ENCODE measurements at regions not wholly inside any gene's neighbourhood (a gene's known extent, or its start where the extent isn't known, plus 50 kb on each side); places are given as distances from the start of the nearest gene placed in this dataset.
"Not testable (repeated sequence)": the region's sequence is repeated elsewhere in the genome, so short reads cannot be mapped to it uniquely, and the experiment has no call there.

GRCh38 chr7:56697058-56697457, 435.2 kb downstream of the ZNF479 start:
- not testable (repeated sequence) for DNase-seq

- DNase-seq, result no peak
Measured at GRCh38 chr7:56686276-56686859, 445.9 kb downstream of the ZNF479 start.

- DNase-seq, result no peak
Measured at GRCh38 chr7:56639173-56639746, 493.0 kb downstream of the ZNF479 start.

- no peak for DNase-seq
Measured at GRCh38 chr7:56609852-56610355, 493.7 kb upstream of the NUPR2 start.

- DNase-seq, result no peak
Measured at GRCh38 chr7:56605146-56605545, 488.9 kb upstream of the NUPR2 start.

- DNase-seq, result no peak
Measured at GRCh38 chr7:56578612-56579011, 462.4 kb upstream of the NUPR2 start.

GRCh38 chr7:56570968-56571367, 454.8 kb upstream of the NUPR2 start:
- no peak for DNase-seq

GRCh38 chr7:56538541-56539429, 422.6 kb upstream of the NUPR2 start:
- no peak for DNase-seq

- DNase-seq, result no peak
Measured at GRCh38 chr7:56537952-56538351, 421.7 kb upstream of the NUPR2 start.

GRCh38 chr7:56537477-56537876, 421.3 kb upstream of the NUPR2 start:
- no peak for DNase-seq

GRCh38 chr7:56495165-56495564, 378.9 kb upstream of the NUPR2 start:
- no peak for DNase-seq

GRCh38 chr7:56493704-56494450, 377.7 kb upstream of the NUPR2 start:
- DNase-seq, result no peak

GRCh38 chr7:56493196-56493595, 377.0 kb upstream of the NUPR2 start:
- no peak for DNase-seq

- DNase-seq, result no peak
Measured at GRCh38 chr7:56491636-56492425, 375.6 kb upstream of the NUPR2 start.

- DNase-seq, result no peak
Measured at GRCh38 chr7:56483861-56484550, 367.8 kb upstream of the NUPR2 start.

GRCh38 chr7:56483153-56483552, 366.9 kb upstream of the NUPR2 start:
- DNase-seq, result no peak

- no peak for DNase-seq
Measured at GRCh38 chr7:56479748-56480147, 363.5 kb upstream of the NUPR2 start.

- no peak for DNase-seq
Measured at GRCh38 chr7:56479136-56479535, 362.9 kb upstream of the NUPR2 start.

- no peak for DNase-seq
Measured at GRCh38 chr7:56474271-56474670, 358.1 kb upstream of the NUPR2 start.

- no peak for DNase-seq
Measured at GRCh38 chr7:56471811-56472210, 355.6 kb upstream of the NUPR2 start.

All from NCI-H1048 (cell line).